ENCODE measurements at regions not wholly inside any gene's neighbourhood (a gene's known extent, or its start where the extent isn't known, plus 50 kb on each side); places are given as distances from the start of the nearest gene placed in this dataset.

- ATAC-seq (ENCODE audit: insufficient read depth, low read depth) (no peak), DNase-seq (no peak)
- Histone ChIP-seq H3K4me1 (ENCODE audit: insufficient read depth, low read length) (no peaks in the 10 kb centered on the region), H3K36me3 (ENCODE audit: insufficient read depth, low read length) (no peaks in the 10 kb centered on the region), H3K27ac (ENCODE audit: low read length) (no peak overlapping the region), H3K27me3 (ENCODE audit: insufficient read depth, low read length, poor library complexity) (peaks cover 3% of the 10 kb centered on the region), H4K20me1 (ENCODE audit: insufficient read depth, low read length) (no peaks in the 10 kb centered on the region), H2AFZ (ENCODE audit: low read depth, low read length) (no peak overlapping the region), H3K4me2 (ENCODE audit: insufficient read depth, low read length) (no peak overlapping the region), H3K9ac (ENCODE audit: low read depth, low read length) (no peak overlapping the region), H3K79me2 (ENCODE audit: insufficient read depth, low read length) (no peaks in the 10 kb centered on the region), H3K9me3 (ENCODE audit: insufficient read depth, low read length, severe bottlenecking) (no peaks in the 10 kb centered on the region), H3K4me3 (ENCODE audit: low read depth in 1 of 2, low read length in 2 of 2) (no peak overlapping the region)
- no peak for TF ChIP-seq EZH2 (IDR thresholded peaks at IDR 0.05; ENCODE audit: borderline replicate concordance, low read depth, low read length, severe bottlenecking)
- TF ChIP-seq, protein P1, sequence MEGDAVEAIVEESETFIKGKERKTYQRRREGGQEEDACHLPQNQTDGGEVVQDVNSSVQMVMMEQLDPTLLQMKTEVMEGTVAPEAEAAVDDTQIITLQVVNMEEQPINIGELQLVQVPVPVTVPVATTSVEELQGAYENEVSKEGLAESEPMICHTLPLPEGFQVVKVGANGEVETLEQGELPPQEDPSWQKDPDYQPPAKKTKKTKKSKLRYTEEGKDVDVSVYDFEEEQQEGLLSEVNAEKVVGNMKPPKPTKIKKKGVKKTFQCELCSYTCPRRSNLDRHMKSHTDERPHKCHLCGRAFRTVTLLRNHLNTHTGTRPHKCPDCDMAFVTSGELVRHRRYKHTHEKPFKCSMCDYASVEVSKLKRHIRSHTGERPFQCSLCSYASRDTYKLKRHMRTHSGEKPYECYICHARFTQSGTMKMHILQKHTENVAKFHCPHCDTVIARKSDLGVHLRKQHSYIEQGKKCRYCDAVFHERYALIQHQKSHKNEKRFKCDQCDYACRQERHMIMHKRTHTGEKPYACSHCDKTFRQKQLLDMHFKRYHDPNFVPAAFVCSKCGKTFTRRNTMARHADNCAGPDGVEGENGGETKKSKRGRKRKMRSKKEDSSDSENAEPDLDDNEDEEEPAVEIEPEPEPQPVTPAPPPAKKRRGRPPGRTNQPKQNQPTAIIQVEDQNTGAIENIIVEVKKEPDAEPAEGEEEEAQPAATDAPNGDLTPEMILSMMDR (IDR thresholded peaks at IDR 0.05; ENCODE audit: borderline replicate concordance, extremely low read depth, low read length, poor library complexity, severe bottlenecking): no peak
Measured at GRCh38 chr13:48904668-48905290, 70.9 kb upstream of the FNDC3A start.

DNA sequence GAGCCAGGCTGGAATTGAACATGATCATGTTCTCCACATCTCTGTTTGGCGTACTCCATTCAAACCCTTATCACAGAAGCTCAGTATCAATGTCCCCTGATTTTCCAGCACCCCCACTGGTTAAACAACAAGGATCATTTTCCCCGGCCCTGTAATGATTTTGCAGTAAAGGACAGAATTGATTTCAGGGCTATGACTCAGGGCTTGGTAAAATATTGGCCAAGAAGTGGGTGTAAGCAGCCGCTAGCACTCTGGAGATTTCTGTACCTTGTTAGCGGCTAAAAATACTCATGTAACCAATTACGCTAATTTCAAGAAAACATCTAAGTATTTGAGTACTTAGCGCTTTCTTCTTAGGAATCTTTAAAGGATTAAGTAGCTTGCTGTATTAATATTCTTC, 69.5 kb upstream of the FNDC3A start:
- Histone ChIP-seq H3K27ac (ENCODE audit: low read length) (no peak overlapping the region), H3K79me2 (ENCODE audit: insufficient read depth, low read length) (no peaks in the 10 kb centered on the region), H3K4me2 (ENCODE audit: insufficient read depth, low read length) (no peak overlapping the region), H3K36me3 (ENCODE audit: insufficient read depth, low read length) (no peaks in the 10 kb centered on the region), H3K4me3 (ENCODE audit: low read depth in 1 of 2, low read length in 2 of 2) (no peak overlapping the region), H3K27me3 (ENCODE audit: insufficient read depth, low read length, poor library complexity) (peaks cover 3% of the 10 kb centered on the region), H3K4me1 (ENCODE audit: insufficient read depth, low read length) (no peaks in the 10 kb centered on the region), H3K9ac (ENCODE audit: low read depth, low read length) (no peak overlapping the region), H4K20me1 (ENCODE audit: insufficient read depth, low read length) (no peaks in the 10 kb centered on the region), H3K9me3 (ENCODE audit: insufficient read depth, low read length, severe bottlenecking) (no peaks in the 10 kb centered on the region), H2AFZ (ENCODE audit: low read depth, low read length) (no peak overlapping the region)
- TF ChIP-seq EZH2 (IDR thresholded peaks at IDR 0.05; ENCODE audit: borderline replicate concordance, low read depth, low read length, severe bottlenecking): no peak
- TF ChIP-seq, protein P1 (IDR thresholded peaks at IDR 0.05; ENCODE audit: borderline replicate concordance, extremely low read depth, low read length, poor library complexity, severe bottlenecking): no peak
- DNase-seq (no peak), ATAC-seq (ENCODE audit: insufficient read depth, low read depth) (no peak)

DNA sequence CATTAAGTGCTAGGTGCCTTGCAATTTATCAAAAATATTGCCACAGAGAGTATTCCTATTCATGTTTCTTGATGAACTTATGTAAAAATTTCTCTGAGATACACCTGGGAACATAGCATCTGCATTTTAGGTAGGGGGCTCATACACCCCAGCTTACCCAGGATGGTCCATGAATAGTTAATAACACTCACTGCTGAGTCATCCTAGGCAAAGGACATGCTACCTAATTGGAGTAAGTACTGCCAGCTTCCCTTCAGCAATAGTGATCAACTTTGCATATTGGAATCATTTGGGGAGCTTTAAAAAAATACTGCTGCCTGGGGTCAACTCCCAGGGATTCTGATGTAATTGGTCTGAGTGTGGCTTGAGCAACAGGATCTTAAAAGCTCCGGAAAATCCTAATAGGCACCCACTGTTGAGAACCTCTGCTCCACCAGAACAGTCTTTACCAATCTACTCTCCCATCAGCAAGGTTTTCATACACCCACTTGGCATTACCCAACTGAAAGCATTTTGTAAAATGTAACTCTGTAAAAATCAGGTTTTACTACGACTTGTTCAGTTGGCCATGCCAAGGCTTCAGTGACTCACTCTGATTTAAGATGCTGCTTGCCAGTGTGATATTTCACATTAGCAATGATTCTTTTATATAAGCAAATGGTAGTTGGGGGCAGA, 67.2 kb upstream of the FNDC3A start:
- DNase-seq (no peak), ATAC-seq (ENCODE audit: insufficient read depth, low read depth) (no peak)
- no peaks in the 10 kb centered on the region for H3K79me2 ChIP-seq (ENCODE audit: insufficient read depth, low read length)
- H3K4me3 ChIP-seq (ENCODE audit: low read depth in 1 of 2, low read length in 2 of 2): no peak overlapping the region
- no peaks in the 10 kb centered on the region for H3K9me3 ChIP-seq (ENCODE audit: insufficient read depth, low read length, severe bottlenecking)
- H4K20me1 ChIP-seq (ENCODE audit: insufficient read depth, low read length): no peaks in the 10 kb centered on the region
- H3K27ac ChIP-seq (ENCODE audit: low read length): no peak overlapping the region
- no peak overlapping the region for H3K4me2 ChIP-seq (ENCODE audit: insufficient read depth, low read length)
- no peaks in the 10 kb centered on the region for H3K27me3 ChIP-seq (ENCODE audit: insufficient read depth, low read length, poor library complexity)
- no peak for TF ChIP-seq EZH2 (IDR thresholded peaks at IDR 0.05; ENCODE audit: borderline replicate concordance, low read depth, low read length, severe bottlenecking)
- TF ChIP-seq, protein P1 (IDR thresholded peaks at IDR 0.05; ENCODE audit: borderline replicate concordance, extremely low read depth, low read length, poor library complexity, severe bottlenecking): no peak
- H2AFZ ChIP-seq (ENCODE audit: low read depth, low read length): no peak overlapping the region
- no peaks in the 10 kb centered on the region for H3K36me3 ChIP-seq (ENCODE audit: insufficient read depth, low read length)
- H3K4me1 ChIP-seq (ENCODE audit: insufficient read depth, low read length): no peaks in the 10 kb centered on the region
- H3K9ac ChIP-seq (ENCODE audit: low read depth, low read length): no peak overlapping the region
